ENCODE measurements at regions not wholly inside any gene's neighbourhood (a gene's known extent, or its start where the extent isn't known, plus 50 kb on each side); places are given as distances from the start of the nearest gene placed in this dataset.

GRCh38 chr13:63540061-63540460, 2124.4 kb upstream of the PCDH20 start:
- TF ChIP-seq CTCF (IDR thresholded peaks at IDR 0.05 in 2 of 3, conservative IDR thresholded peaks at IDR 0.05 in 1 of 3; ENCODE audit: borderline replicate concordance in 1 of 3, insufficient read depth in 1 of 3, low read depth in 2 of 3, low read length in 2 of 3), result no peak
- TF ChIP-seq MAX (IDR thresholded peaks at IDR 0.05), result no peak
- no peak for TF ChIP-seq EZH2phosphoT487 (IDR thresholded peaks at IDR 0.05; ENCODE audit: borderline replicate concordance)
- no peak for TF ChIP-seq POLR2A (IDR thresholded peaks at IDR 0.05; ENCODE audit: borderline replicate concordance, extremely low read depth, insufficient read depth, insufficient read length)
- TF ChIP-seq REST (IDR thresholded peaks at IDR 0.05; ENCODE audit: low read depth), result no peak
- TF ChIP-seq CEBPB (IDR thresholded peaks at IDR 0.05; ENCODE audit: low read depth), result no peak
- TF ChIP-seq EGR1 (IDR thresholded peaks at IDR 0.05; ENCODE audit: low read depth), result no peak
- TF ChIP-seq POLR2AphosphoS5 (IDR thresholded peaks at IDR 0.05; ENCODE audit: low read depth, low read length), result no peak
- TF ChIP-seq JUND (IDR thresholded peaks at IDR 0.05), result no peak
- no peak for TF ChIP-seq EZH2 (IDR thresholded peaks at IDR 0.05)
- TF ChIP-seq YY1 (IDR thresholded peaks at IDR 0.05; ENCODE audit: extremely low read depth, insufficient replicate concordance, low read depth, low read length), result no peak
- no peak for TF ChIP-seq ZNF274 (IDR thresholded peaks at IDR 0.05; ENCODE audit: low read depth, low read length)

All from HCT116 (cell line).